Stimulated activated naive CD8-positive, alpha-beta T cell treated with anti-CD3 and anti-CD28 coated beads, Interleukin-15, Interleukin-2, amounts not matched to agents 100 U/mL and 50 U/mL, for 24 hours (primary cell): ENCODE measurements at regions not wholly inside any gene's neighbourhood (a gene's known extent, or its start where the extent isn't known, plus 50 kb on each side); places are given as distances from the start of the nearest gene placed in this dataset.

Experiments
- ATAC-seq: fragments of 150-1000 bp; cut with Tn5 transposase; one replicate; pipeline ENCODE4 v1.10.0; 2021
- DNase-seq: peaks from one replicate; pipeline ENCODE4 v3.0.0; 2021

DNA sequence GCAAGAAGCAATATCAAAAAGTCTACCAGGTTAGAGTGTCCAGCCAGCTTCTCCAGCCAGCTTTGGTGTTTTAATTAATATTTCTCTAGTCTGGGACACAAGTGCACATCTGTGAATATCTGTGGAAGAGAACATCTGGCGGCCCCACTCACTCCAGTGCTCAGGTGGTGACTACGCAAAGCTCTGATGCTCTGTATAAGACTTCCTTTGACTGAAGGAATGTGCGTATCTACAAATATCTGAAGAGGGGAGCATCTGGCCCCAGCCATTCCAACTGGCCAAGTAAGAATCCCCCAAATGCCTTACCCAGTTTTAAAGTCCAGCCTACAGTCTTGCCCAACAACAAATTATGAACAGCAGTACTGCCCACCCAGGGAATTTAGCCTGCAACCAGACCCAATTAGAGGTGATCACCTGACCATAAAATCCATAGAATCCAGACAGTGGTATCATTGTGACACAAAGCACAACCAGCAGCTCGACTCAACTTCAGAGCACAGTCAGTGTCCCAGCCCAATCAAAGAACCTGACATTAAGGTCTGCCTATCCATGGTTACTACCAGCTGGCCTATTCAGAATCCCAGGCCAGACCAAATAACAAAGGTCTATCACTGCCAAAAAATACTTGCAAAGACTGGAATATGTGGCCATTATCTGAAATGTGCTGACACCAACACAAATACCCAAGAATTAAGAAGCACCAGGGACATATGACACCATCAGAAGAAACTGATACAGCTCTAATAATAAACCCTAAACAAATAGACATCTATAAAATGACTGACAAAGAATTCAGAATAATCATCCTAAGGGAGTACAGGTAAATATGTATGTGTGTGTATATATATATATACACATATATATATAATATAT lies 76.1 kb upstream of the MANEA start:
- ATAC-seq (no peak), DNase-seq (no peak)

GRCh38 chr6:95503568-95503967 lies 73.8 kb upstream of the MANEA start:
- no peak for DNase-seq
- no peak for ATAC-seq

- no peak for DNase-seq
- no peak for ATAC-seq
These were observed 65.9 kb upstream of the MANEA start for GRCh38 chr6:95511404-95511803.

DNA sequence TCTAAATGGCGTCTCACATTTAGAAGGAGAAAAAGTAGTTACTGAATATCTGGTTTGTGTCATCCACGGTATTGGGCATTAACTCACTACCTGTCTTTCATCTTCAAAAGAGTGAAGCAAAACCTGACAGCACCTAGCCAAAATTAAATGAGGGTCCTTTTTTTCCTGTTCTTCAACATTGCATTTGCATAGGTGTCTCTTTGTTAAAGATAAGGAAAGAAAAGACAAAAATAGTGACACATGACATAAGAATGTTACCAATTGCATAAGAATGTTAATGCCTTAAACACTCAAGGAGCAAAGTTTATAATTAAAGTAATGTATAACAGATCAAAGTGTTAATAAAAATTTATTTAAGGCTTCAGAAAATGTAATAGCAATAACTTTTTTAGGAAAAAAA lies 61.4 kb upstream of the MANEA start:
- no peak for ATAC-seq
- no peak for DNase-seq

DNA sequence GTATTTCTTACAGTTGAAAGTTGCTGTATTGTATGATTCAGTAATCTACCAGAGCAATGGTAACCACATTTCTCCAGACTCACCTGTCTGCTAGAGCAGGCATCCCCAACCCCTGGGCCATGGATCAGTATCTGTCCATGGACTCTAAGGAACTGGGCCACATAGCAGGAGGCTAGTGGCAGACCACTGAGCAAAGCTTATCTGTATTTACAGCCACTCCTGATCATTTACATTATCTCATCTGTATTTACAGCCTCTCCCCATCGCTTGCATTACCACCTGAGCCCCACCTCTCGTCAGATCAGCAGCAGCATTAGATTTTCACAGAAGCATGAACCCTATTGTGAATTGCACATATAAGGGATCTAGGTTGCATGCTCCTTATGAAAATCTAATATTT lies 60.3 kb upstream of the MANEA start:
- no peak for DNase-seq
- ATAC-seq, result no peak

- DNase-seq, result no peak
- no peak for ATAC-seq
These were observed 59.8 kb upstream of the MANEA start for GRCh38 chr6:95517568-95517967.

GRCh38 chr6:95518630-95519227 lies 58.6 kb upstream of the MANEA start:
- ATAC-seq (no peak), DNase-seq (no peak)

GRCh38 chr6:95519228-95520037 lies 57.9 kb upstream of the MANEA start:
- DNase-seq (no peak), ATAC-seq (no peak)

GRCh38 chr6:95521181-95521580 lies 56.2 kb upstream of the MANEA start:
- DNase-seq (no peak), ATAC-seq (no peak)
